ENCODE measurements at regions not wholly inside any gene's neighbourhood (a gene's known extent, or its start where the extent isn't known, plus 50 kb on each side); places are given as distances from the start of the nearest gene placed in this dataset.

DNA sequence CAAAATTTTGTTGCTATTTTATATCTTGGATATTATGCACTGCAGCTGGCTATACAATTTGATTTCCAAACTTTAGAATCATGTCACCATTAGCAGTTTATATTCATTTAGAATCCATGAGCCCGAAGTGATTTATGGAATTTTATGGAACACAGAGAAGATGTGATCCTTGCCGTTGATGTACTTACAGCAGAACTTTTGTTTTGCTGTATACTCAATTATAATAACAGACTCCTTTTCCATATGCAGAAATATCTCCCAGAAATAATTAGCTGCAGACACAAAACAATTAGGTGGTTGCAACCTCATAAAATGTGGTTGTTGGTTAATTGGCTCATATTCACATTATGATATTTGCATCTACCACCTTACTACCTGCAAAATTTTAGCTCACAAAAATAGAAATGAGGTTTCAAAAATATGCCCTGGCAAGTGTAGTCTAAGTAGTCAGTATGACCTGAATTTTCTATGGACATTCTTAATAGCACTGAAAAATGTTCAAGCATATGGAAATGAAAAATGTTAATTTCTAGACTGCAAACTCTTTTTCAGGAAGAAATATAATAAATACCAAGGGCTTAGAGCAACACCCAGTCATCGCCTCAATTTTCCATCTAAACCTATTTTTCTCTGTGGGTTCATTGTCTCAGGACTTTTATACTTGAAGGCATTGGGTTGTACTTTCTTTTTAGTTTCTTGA is 997.6 kb downstream of the MCTP2 start:
- intact Hi-C loops (cut with DNase I): no loop called here
- no peaks in the 10 kb centered on the region for H3K27me3 ChIP-seq (ENCODE audit: low read depth)
- no peak for TF ChIP-seq CTCF (IDR thresholded peaks at IDR 0.05)
- no peaks in the 10 kb centered on the region for H3K36me3 ChIP-seq
- H3K9me3 ChIP-seq: peaks cover 2% of the 10 kb centered on the region
- ATAC-seq (no peak), DNase-seq (no peak)
- H3K4me1 ChIP-seq: no peaks in the 10 kb centered on the region
- H3K4me3 ChIP-seq: no peak overlapping the region
- no peak overlapping the region for H3K27ac ChIP-seq

- intact Hi-C loops (cut with DNase I): no loop called here
- H3K9me3 ChIP-seq: no peaks in the 10 kb centered on the region
- no peaks in the 10 kb centered on the region for H3K36me3 ChIP-seq
- H3K27me3 ChIP-seq (ENCODE audit: low read depth): no peaks in the 10 kb centered on the region
- no peak for DNase-seq
- H3K4me1 ChIP-seq: no peaks in the 10 kb centered on the region
- TF ChIP-seq CTCF (IDR thresholded peaks at IDR 0.05): no peak
- ATAC-seq: no peak
- H3K4me3 ChIP-seq: no peak overlapping the region
- no peak overlapping the region for H3K27ac ChIP-seq
Observed at GRCh38 chr15:95235033-95235432, 1003.7 kb downstream of the MCTP2 start.

DNA sequence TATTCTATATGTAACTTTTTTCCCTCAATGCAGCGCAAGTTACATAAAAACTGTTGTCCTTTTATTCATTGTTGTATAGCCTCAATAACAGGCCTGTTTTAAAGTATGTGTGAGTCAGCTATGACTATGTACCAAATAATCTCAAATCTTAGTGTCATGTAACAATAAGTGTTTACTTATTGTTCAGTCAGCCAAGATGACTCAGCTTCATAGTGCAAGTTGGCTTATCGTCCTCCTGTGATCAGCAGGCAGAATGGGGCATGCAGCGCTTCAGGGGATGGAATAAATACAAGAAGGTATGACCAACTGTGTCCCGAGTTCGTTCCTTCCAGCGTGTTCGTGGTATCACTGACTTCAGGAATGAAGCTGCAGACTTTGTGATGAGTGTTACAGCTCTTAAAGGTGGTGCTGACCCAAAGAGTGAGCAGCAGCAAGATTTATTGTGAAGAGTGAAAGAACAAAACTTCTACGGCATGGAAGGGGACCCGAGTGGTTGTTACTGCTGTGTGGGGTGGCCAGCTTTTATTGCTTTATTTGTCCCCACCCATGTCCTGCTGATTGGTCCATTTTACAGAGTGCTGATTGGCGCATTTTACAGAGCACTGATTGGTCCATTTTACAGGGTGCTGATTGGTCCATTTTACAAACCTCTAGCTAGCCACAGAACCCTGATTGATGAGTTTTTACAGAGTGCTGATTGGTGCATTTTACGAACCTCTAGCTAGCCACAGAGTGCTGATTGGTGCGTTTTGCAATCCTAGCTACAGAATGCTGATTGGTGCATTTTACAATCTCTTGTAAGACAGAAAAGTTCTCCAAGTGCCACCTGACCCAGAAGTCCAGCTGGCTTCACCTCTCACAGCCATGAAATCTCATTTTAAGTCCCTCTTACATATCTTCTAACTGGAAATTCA is 1016.0 kb downstream of the MCTP2 start:
- no peak overlapping the region for H3K27ac ChIP-seq
- H3K27me3 ChIP-seq (ENCODE audit: low read depth): no peaks in the 10 kb centered on the region
- H3K36me3 ChIP-seq: no peaks in the 10 kb centered on the region
- no peak overlapping the region for H3K4me3 ChIP-seq
- ATAC-seq (peak; percentile 43 to 58), DNase-seq (no peak)
- intact Hi-C loops (cut with DNase I): no loop called here
- no peak for TF ChIP-seq CTCF (IDR thresholded peaks at IDR 0.05)
- no peaks in the 10 kb centered on the region for H3K4me1 ChIP-seq
- H3K9me3 ChIP-seq: no peaks in the 10 kb centered on the region

DNA sequence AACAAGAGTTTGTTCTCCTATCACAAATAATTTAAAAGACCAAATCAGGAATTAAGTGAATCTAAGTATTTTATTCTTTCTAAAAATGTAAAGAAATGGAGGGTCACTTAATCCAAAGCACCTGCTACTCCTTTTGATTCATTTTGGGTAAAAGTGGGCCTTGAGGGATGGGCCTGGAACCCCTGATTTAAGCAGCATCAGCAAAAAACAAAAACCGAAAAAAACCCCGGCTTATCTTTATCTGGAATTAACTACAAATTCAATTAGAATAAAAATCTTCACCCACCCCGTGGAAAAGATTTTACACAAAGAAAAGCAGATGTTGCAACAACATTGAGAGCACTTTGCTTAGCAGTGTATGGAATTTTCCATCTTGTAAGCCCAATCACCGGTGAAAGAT is 1018.2 kb downstream of the MCTP2 start:
- H3K9me3 ChIP-seq: no peaks in the 10 kb centered on the region
- no peak for TF ChIP-seq CTCF (IDR thresholded peaks at IDR 0.05)
- H3K4me1 ChIP-seq: peaks cover 5% of the 10 kb centered on the region
- intact Hi-C loops (cut with DNase I): no loop called here
- DNase-seq (no peak), ATAC-seq (no peak)
- H3K27ac ChIP-seq: no peak overlapping the region
- H3K4me3 ChIP-seq: no peak overlapping the region
- no peaks in the 10 kb centered on the region for H3K27me3 ChIP-seq (ENCODE audit: low read depth)
- no peaks in the 10 kb centered on the region for H3K36me3 ChIP-seq

DNA sequence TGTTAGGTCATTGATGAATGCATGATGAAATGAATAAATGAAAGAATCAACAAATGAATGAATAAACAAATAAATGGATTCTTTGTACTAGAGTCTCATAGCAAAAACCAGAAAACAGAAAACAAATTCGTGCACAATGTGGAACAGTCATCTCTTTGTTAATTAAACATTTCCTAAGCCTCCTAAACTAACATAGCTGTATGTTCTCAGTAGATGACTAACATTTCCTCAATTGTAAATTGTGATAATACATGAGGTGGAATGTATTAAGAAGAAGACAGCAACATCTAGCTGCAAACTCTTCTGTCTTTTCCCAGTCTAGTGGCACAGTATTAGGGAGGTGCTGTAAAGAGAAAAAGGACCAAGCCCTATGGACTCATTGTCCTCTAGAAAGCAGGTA is 1021.0 kb downstream of the MCTP2 start:
- no peaks in the 10 kb centered on the region for H3K27me3 ChIP-seq (ENCODE audit: low read depth)
- H3K4me3 ChIP-seq: no peak overlapping the region
- no peak overlapping the region for H3K27ac ChIP-seq
- intact Hi-C loops (cut with DNase I): no loop called here
- no peaks in the 10 kb centered on the region for H3K36me3 ChIP-seq
- TF ChIP-seq CTCF (IDR thresholded peaks at IDR 0.05): no peak
- no peak for DNase-seq
- no peaks in the 10 kb centered on the region for H3K9me3 ChIP-seq
- no peak for ATAC-seq
- H3K4me1 ChIP-seq: peaks cover 5% of the 10 kb centered on the region

All from lower lobe of right lung (tissue), 2 donors.